Transverse colon (tissue), 4 donors: ENCODE measurements at regions not wholly inside any gene's neighbourhood (a gene's known extent, or its start where the extent isn't known, plus 50 kb on each side); places are given as distances from the start of the nearest gene placed in this dataset.

Experiments
- DNase-seq: peaks from one replicate; pipeline ENCODE4 v3.0.0-alpha.2; 2019
- H3K27ac ChIP-seq, 4 donors: fragments of 200-600 bp; sonication (generic); 2 replicates each; pipeline ENCODE4 v1.5.1; 2016 to 2018; ENCODE audit warnings: inconsistent platforms in 4 of 4
- H3K27me3 ChIP-seq: fragments of 200-600 bp; sonication (generic); 2 replicates; pipeline ENCODE4 v1.5.1; 2017; ENCODE audit warnings: inconsistent platforms
- H3K36me3 ChIP-seq, 4 donors: fragments of 200-600 bp; sonication (generic); 2 replicates each; pipeline ENCODE4 v1.5.1; 2017 to 2019; ENCODE audit warnings: inconsistent platforms in 4 of 4
- H3K4me1 ChIP-seq, 4 donors: fragments of 200-600 bp; sonication (generic); 2 replicates each; pipeline ENCODE4 v1.5.1; 2017 to 2020; ENCODE audit warnings: inconsistent platforms in 4 of 4
- H3K4me3 ChIP-seq, 4 donors: fragments of 200-600 bp; sonication (generic); 1 replicate in 1 of 4; 2 replicates in 3 of 4; pipeline versions ENCODE4 v1.5.1 to v1.6.1; 2017 to 2019; ENCODE audit warnings: inconsistent platforms in 4 of 4
- H3K9me3 ChIP-seq, 2 donors: fragments of 200-600 bp; sonication (generic); 2 replicates each; pipeline ENCODE4 v1.5.1; 2017 to 2019; ENCODE audit warnings: inconsistent platforms in 2 of 2
- CTCF ChIP-seq, 5 experiments: fragments of 200-600 bp in 3 of 5; fragments of 450-650 bp in 2 of 5; sonication (generic) in 3 of 5; IDR thresholded peaks; 1 replicate in 2 of 5; 2 replicates in 3 of 5; pipeline ENCODE4 v1.5.1; 2016 to 2017; ENCODE audit warnings: antibody characterized with exemption in 5 of 5, inconsistent platforms in 3 of 5, mild to moderate bottlenecking in 2 of 5, moderate library complexity in 1 of 5
- EP300 ChIP-seq: sonication (generic); formaldehyde crosslinking; IDR thresholded peaks from one replicate; pipeline ENCODE4 v1.6.1; 2017; ENCODE audit warnings: antibody characterized with exemption, low read depth
- POLR2A ChIP-seq: fragments of 450-650 bp; IDR thresholded peaks from one replicate; pipeline ENCODE4 v1.6.1; 2016; ENCODE audit warnings: antibody characterized with exemption, mild to moderate bottlenecking, moderate library complexity
- POLR2AphosphoS5 ChIP-seq, 3 donors: sonication (generic); formaldehyde crosslinking; IDR thresholded peaks; one replicate each; pipeline ENCODE4 v1.6.1; 2016; ENCODE audit warnings: antibody characterized with exemption in 3 of 3
- WGBS, 2 donors: methylation state at CpG; one replicate each; pipeline ENCODE4 v1.1.5; 2018; ENCODE audit warnings: low coverage in 1 of 2; 5-methylcytosine and 5-hydroxymethylcytosine counted together
- in situ Hi-C, 4 donors: fragments of 200-750 bp; cut with MboI; loops; one replicate each; pipeline versions ENCODE4 v1.15.0 to v1.15.1; 2017; ENCODE audit warnings: low sequenced_read_pairs in 3 of 4, low pct_ligation_motif_present in 1 of 4, low pct_unique_long_range_greater_than_20kb in 1 of 4
- intact Hi-C: fragments of 100-400 bp; cut with DNase I; formaldehyde crosslinking; loops from one replicate; pipeline ENCODE4 v1.15.1; 2023; ENCODE audit warnings: low total_unique reads

DNA sequence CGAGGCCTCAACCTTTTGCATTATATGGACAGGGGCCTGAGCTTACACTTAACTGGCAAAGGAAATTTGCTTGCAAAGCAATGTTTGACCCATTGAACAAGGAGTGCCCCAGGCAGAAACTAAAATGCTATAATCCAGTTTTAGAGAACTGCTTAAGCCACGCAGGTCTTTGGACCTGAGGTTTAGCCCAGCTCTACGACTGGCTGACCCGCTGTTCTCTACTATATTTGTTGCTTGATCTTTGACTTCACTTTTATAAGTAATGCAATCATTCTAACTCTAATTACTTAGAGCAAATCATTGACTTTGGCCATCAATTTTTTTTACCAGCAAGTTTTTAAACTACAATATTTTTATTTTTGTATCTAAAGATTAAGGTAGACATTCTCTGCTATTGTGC is 268.8 kb downstream of the MREG start:
- no peak for DNase-seq
- no peaks in the 10 kb centered on the region for H3K9me3 ChIP-seq
- no peak overlapping the region for H3K4me3 ChIP-seq
- in situ Hi-C loops = no loop called here
- no peak overlapping the region for H3K27ac ChIP-seq
- intact Hi-C loops = no loop called here
- no peak for TF ChIP-seq POLR2A
- 88 to 93% methylated on average over 4 of the region's 4 CpGs for WGBS, 2 donors
- no peaks in the 10 kb centered on the region for H3K27me3 ChIP-seq
- no peaks in the 10 kb centered on the region for H3K36me3 ChIP-seq
- H3K4me1 ChIP-seq = peaks cover 3 to 16% (median 7%) of the 10 kb centered on the region in 4 donors

DNA sequence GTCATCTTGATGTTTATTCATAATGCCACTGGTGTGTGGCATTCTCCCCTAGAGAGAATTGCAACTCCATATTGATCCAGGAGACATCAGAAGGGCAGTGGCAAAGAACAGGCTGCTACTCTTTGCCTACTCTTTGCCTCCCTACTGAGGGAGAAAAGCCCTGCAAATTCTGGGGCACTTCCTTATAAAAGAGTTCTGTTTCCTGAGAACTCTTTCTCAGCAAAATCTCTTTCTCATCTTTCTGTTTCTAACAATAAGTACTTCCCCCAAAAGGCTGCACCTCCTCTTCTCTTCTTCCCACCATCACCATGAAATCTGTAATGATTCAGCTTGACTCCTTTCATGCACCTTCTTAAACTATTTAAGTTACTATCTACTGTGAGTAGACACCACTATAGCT is 270.3 kb downstream of the MREG start:
- DNase-seq = no peak
- H3K9me3 ChIP-seq = no peaks in the 10 kb centered on the region
- TF ChIP-seq EP300 (no peak), CTCF (IDR thresholded peaks at IDR 0.05) (no peak), POLR2AphosphoS5 (IDR thresholded peaks at IDR 0.05) (no peak), POLR2A (no peak)
- H3K36me3 ChIP-seq = no peaks in the 10 kb centered on the region
- H3K4me1 ChIP-seq = peaks cover 0 to 2% (median 0%) of the 10 kb centered on the region in 4 donors
- no peak overlapping the region for H3K27ac ChIP-seq
- in situ Hi-C loops = no loop called here
- no peaks in the 10 kb centered on the region for H3K27me3 ChIP-seq
- intact Hi-C loops = no loop called here
- H3K4me3 ChIP-seq = no peak overlapping the region

DNA sequence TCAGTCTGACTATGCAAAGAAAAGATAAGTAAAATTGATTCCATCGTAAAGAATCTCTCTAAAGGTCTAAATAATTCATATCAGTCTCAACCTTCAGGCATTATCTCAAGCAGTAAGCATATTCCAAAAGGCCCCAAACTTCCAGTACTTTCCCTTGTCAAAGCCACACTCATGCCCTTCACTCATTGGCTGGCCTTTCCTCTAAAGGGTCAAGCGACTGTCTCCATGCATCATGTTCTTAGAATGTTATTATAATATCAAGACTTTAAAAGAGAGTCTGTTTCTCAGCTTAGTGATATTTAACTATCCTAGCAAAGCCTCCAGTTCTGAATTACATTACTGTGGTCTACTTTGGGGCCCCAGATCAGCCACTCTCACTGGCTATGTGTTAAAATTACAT is 271.3 kb downstream of the MREG start:
- intact Hi-C loops (no loop called here), in situ Hi-C loops (no loop called here)
- no peak for DNase-seq
- Histone ChIP-seq H3K4me3 (no peak overlapping the region), H3K27me3 (no peaks in the 10 kb centered on the region), H3K9me3 (no peaks in the 10 kb centered on the region), H3K4me1 (peaks cover 0 to 2% (median 0%) of the 10 kb centered on the region in 4 donors), H3K27ac (no peak overlapping the region), H3K36me3 (no peaks in the 10 kb centered on the region)
- TF ChIP-seq CTCF (IDR thresholded peaks at IDR 0.05) (no peak), POLR2AphosphoS5 (IDR thresholded peaks at IDR 0.05) (no peak), POLR2A (no peak), EP300 (no peak)
- 84 to 93% methylated on average over 2 of the region's 2 CpGs for WGBS, 2 donors

- H3K9me3 ChIP-seq = no peaks in the 10 kb centered on the region
- 79 to 93% methylated on average over 6 of the region's 6 CpGs for WGBS, 2 donors
- no peaks in the 10 kb centered on the region for H3K27me3 ChIP-seq
- TF ChIP-seq CTCF (IDR thresholded peaks at IDR 0.05) (no peak), POLR2A (no peak), POLR2AphosphoS5 (IDR thresholded peaks at IDR 0.05) (no peak), EP300 (no peak)
- no peak overlapping the region for H3K27ac ChIP-seq
- intact Hi-C loops = no loop called here
- in situ Hi-C loops = no loop called here
- no peak overlapping the region for H3K4me3 ChIP-seq
- no peak for DNase-seq
- H3K4me1 ChIP-seq = peaks cover 0 to 6% (median 0%) of the 10 kb centered on the region in 4 donors
- no peaks in the 10 kb centered on the region for H3K36me3 ChIP-seq
These were observed 273.3 kb downstream of the MREG start for GRCh38 chr2:215740071-215740470.

DNA sequence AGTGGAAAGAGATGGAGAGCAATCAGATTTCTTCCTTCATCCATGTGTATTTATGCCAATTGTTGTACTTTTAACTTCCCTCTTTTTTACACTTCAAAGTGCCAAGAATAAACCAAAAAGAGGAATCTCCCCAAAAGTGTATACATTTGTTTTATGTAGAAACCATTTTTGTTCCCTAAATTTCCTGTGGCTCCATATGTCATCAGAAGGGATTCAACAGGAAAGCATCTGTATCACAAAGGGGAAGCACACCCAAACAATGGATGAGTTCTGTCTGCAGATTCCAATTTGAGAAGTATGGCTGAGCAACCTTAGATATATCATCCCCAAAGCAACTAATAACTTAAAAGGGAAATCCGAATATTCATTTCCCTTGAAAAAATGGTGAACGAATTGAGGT is 275.0 kb downstream of the MREG start:
- intact Hi-C loops (no loop called here), in situ Hi-C loops (no loop called here)
- H3K4me1 ChIP-seq = peaks cover 0 to 6% (median 0%) of the 10 kb centered on the region in 4 donors
- no peaks in the 10 kb centered on the region for H3K9me3 ChIP-seq
- 92 to 100% methylated on average over 2 of the region's 2 CpGs for WGBS, 2 donors
- H3K27me3 ChIP-seq = no peaks in the 10 kb centered on the region
- no peak overlapping the region for H3K27ac ChIP-seq
- TF ChIP-seq POLR2A = no peak
- TF ChIP-seq CTCF (IDR thresholded peaks at IDR 0.05) = no peak
- no peak for TF ChIP-seq POLR2AphosphoS5 (IDR thresholded peaks at IDR 0.05)
- TF ChIP-seq EP300 = no peak
- no peak overlapping the region for H3K4me3 ChIP-seq
- H3K36me3 ChIP-seq = no peaks in the 10 kb centered on the region
- no peak for DNase-seq
